IMR-90 (cell line): ENCODE measurements at regions not wholly inside any gene's neighbourhood (a gene's known extent, or its start where the extent isn't known, plus 50 kb on each side); places are given as distances from the start of the nearest gene placed in this dataset.

ENCODE experiments used
- ATAC-seq: fragments of 200-7000 bp; cut with Tn5 transposase; 2 replicates; pipeline ENCODE4 v1.9.1; 2020; ENCODE audit warnings: low read depth, mild to moderate bottlenecking, moderate library complexity
- BruUV-seq: library from RNA; stranded (reverse); fragments of 400-500 nt; replicated peaks from 2 replicates; lab custom pipeline; 2021; lab: Mats Ljungman, UMichigan
- CTCF ChIA-PET: fragments of 300-600 bp; formaldehyde crosslinking; extraction: SDS; loops from one replicate; lab custom pipeline; 2021; ENCODE audit warnings: antibody characterized with exemption; lab: Yijun Ruan, JAX
- POLR2A ChIA-PET: fragments of 300-600 bp; sonication (Branson Sonifier 250); formaldehyde crosslinking; loops from one replicate; lab custom pipeline; 2022; ENCODE audit warnings: antibody characterized with exemption; ENCODE audit not compliant: unreplicated experiment; lab: Charles Lee
- DNase-seq: peaks from one replicate; pipeline ENCODE4 v3.0.0; 2013
- H2AFZ ChIP-seq: replicated peaks from 2 replicates; pipeline ENCODE3; 2013; ENCODE audit warnings: low read length, mild to moderate bottlenecking; ENCODE audit not compliant: poor library complexity
- H2AK5ac ChIP-seq: 2 replicates; pipeline ENCODE4 v1.6.1; 2013; ENCODE audit warnings: low read depth, low read length, inconsistent platforms
- H2AK9ac ChIP-seq: replicated peaks from 2 replicates; pipeline ENCODE3; 2013; ENCODE audit warnings: mild to moderate bottlenecking, low read depth, low read length, moderate library complexity; ENCODE audit not compliant: poor library complexity
- H2BK120ac ChIP-seq: 2 replicates; pipeline ENCODE4 v1.6.1; 2013; ENCODE audit warnings: low read depth, low read length, inconsistent platforms
- H2BK15ac ChIP-seq: 3 replicates; pipeline ENCODE4 v1.6.1; 2013; ENCODE audit warnings: low read depth, low read length, inconsistent platforms
- H2BK20ac ChIP-seq: 2 replicates; pipeline ENCODE4 v1.6.1; 2013; ENCODE audit warnings: low read depth, mild to moderate bottlenecking, inconsistent platforms, low read length, moderate library complexity
- H2BK5ac ChIP-seq: 2 replicates; pipeline ENCODE4 v1.6.1; 2013; ENCODE audit warnings: mild to moderate bottlenecking, low read depth, low read length, inconsistent platforms; ENCODE audit not compliant: poor library complexity, severe bottlenecking
- H3K14ac ChIP-seq: replicated peaks from 2 replicates; pipeline ENCODE4 v1.6.1; 2013; ENCODE audit warnings: low read depth, low read length, inconsistent platforms
- H3K18ac ChIP-seq: 2 replicates; pipeline ENCODE4 v1.6.1; 2013; ENCODE audit warnings: low read depth, low read length, control low read depth
- H3K23ac ChIP-seq: 2 replicates; pipeline ENCODE4 v1.6.1; 2013; ENCODE audit warnings: low read depth, low read length, inconsistent platforms
- H3K27ac ChIP-seq: 2 replicates; pipeline ENCODE4 v1.5.1; 2013; ENCODE audit warnings: mild to moderate bottlenecking, control low read depth, low read length; ENCODE audit not compliant: insufficient read depth
- H3K27me3 ChIP-seq: 2 replicates; pipeline ENCODE4 v1.6.1; 2013; ENCODE audit warnings: low read length; ENCODE audit not compliant: control insufficient read depth, insufficient read depth
- H3K36me3 ChIP-seq: 2 replicates; pipeline ENCODE4 v1.6.1; 2013; ENCODE audit warnings: low read length, mixed read lengths; ENCODE audit not compliant: control insufficient read depth, insufficient read depth
- H3K4ac ChIP-seq: 2 replicates; pipeline ENCODE4 v1.6.1; 2013; ENCODE audit warnings: low read depth, low read length, inconsistent platforms
- H3K4me1 ChIP-seq: 2 replicates; pipeline ENCODE4 v1.6.1; 2013; ENCODE audit warnings: low read length, mixed read lengths; ENCODE audit not compliant: control insufficient read depth, insufficient read depth
- H3K4me2 ChIP-seq: 2 replicates; pipeline ENCODE4 v1.6.1; 2013; ENCODE audit warnings: low read depth, mild to moderate bottlenecking, control low read depth, low read length, moderate library complexity
- H3K4me3 ChIP-seq: 2 replicates; pipeline ENCODE4 v1.5.1; 2013; ENCODE audit warnings: low read depth, mild to moderate bottlenecking, control low read depth, low read length, moderate library complexity; ENCODE audit not compliant: insufficient read depth
- H3K56ac ChIP-seq: 2 replicates; pipeline ENCODE4 v1.6.1; 2013; ENCODE audit warnings: low read length, inconsistent platforms; ENCODE audit not compliant: insufficient read depth; ENCODE audit errors: extremely low read depth
- H3K79me1 ChIP-seq, 2 experiments: 2 replicates each; pipeline ENCODE4 v1.6.1; 2013; ENCODE audit warnings: low read length in 2 of 2, inconsistent platforms in 1 of 2, low read depth in 1 of 2
- H3K9ac ChIP-seq: 2 replicates; pipeline ENCODE4 v1.6.1; 2013; ENCODE audit warnings: low read depth, low read length, control low read depth
- H3K9me1 ChIP-seq: 2 replicates; pipeline ENCODE4 v1.6.1; 2013; ENCODE audit warnings: low read length, inconsistent platforms; ENCODE audit not compliant: insufficient read depth
- H3K9me3 ChIP-seq: 2 replicates; pipeline ENCODE4 v1.6.1; 2013; ENCODE audit warnings: low read length; ENCODE audit not compliant: control insufficient read depth, insufficient read depth
- H4K20me1 ChIP-seq: 2 replicates; pipeline ENCODE4 v1.6.1; 2013; ENCODE audit warnings: low read length, inconsistent platforms; ENCODE audit not compliant: insufficient read depth
- H4K5ac ChIP-seq: 2 replicates; pipeline ENCODE4 v1.6.1; 2013; ENCODE audit warnings: mild to moderate bottlenecking, low read depth, low read length, control low read depth
- H4K8ac ChIP-seq, 2 experiments: 2 replicates each; pipeline ENCODE4 v1.6.1; 2013; ENCODE audit warnings: low read depth in 2 of 2, low read length in 2 of 2, control low read depth in 1 of 2, inconsistent platforms in 1 of 2
- H4K91ac ChIP-seq: 2 replicates; pipeline ENCODE4 v1.6.1; 2013; ENCODE audit warnings: low read depth, low read length, inconsistent platforms; ENCODE audit not compliant: insufficient read depth
- BHLHE40 ChIP-seq: fragments of 150-350 bp; IDR thresholded peaks from 2 replicates; pipeline ENCODE4 v1.6.1; 2016; ENCODE audit warnings: mild to moderate bottlenecking, low read depth, low read length
- CHD1 ChIP-seq: IDR thresholded peaks from 2 replicates; pipeline ENCODE4 v1.6.1; 2012; ENCODE audit warnings: low read depth, low read length, improper control_type of control experiment
- FOS ChIP-seq: fragments of 150-350 bp; IDR thresholded peaks from 2 replicates; pipeline ENCODE4 v1.6.1; 2016; ENCODE audit warnings: low read depth, low read length
- MXI1 ChIP-seq: IDR thresholded peaks from 2 replicates; pipeline ENCODE4 v1.6.1; 2012; ENCODE audit warnings: low read depth, mild to moderate bottlenecking, low read length, moderate library complexity, borderline replicate concordance
- NFE2L2 ChIP-seq: fragments of 150-350 bp; IDR thresholded peaks from 2 replicates; pipeline ENCODE4 v1.6.1; 2016; ENCODE audit warnings: low read depth, mild to moderate bottlenecking, low read length
- POLR2A ChIP-seq: IDR thresholded peaks from 2 replicates; pipeline ENCODE4 v1.6.1; 2012; ENCODE audit warnings: mild to moderate bottlenecking, low read depth, low read length
- RAD21 ChIP-seq: IDR thresholded peaks from 2 replicates; pipeline ENCODE4 v1.6.1; 2012; ENCODE audit warnings: low read length, improper control_type of control experiment
- RFX5 ChIP-seq: IDR thresholded peaks from 2 replicates; pipeline ENCODE4 v1.8.0; 2012; ENCODE audit warnings: low read depth, mild to moderate bottlenecking, low read length, moderate library complexity
- WGBS, 2 experiments: methylation state at CpG; one replicate each; pipeline versions ENCODE4 v1.1.5 to v1.1.7; 2013; ENCODE audit warnings: missing lambda C conversion rate in 2 of 2; ENCODE audit not compliant: insufficient read length in 1 of 2; ENCODE audit errors: extremely low coverage in 2 of 2; 5-methylcytosine and 5-hydroxymethylcytosine counted together
- dilution Hi-C: fragments of 300-500 bp; cut with HindIII; formaldehyde crosslinking; loops from one replicate; pipeline ENCODE4 v1.14.3; 2018; ENCODE audit warnings: low sequenced_read_pairs; ENCODE audit not compliant: unreplicated experiment
- in situ Hi-C: fragments of 300-500 bp; cut with MboI; formaldehyde crosslinking; loops from 3 replicates; pipeline ENCODE4 v1.14.3; 2019; ENCODE audit warnings: low sequenced_read_pairs, inconsistent platforms, mixed read lengths
- intact Hi-C: fragments of 100-400 bp; cut with micrococcal nuclease; formaldehyde crosslinking; loops from 2 replicates; pipeline ENCODE4 v1.10.0; 2022

- no peak overlapping the region for H3K4me3 ChIP-seq
- H3K79me1 ChIP-seq = no peaks in the 10 kb centered on the region
- no peak overlapping the region for H3K18ac ChIP-seq
- H4K91ac ChIP-seq = no peak overlapping the region
- no peaks in the 10 kb centered on the region for H3K9me1 ChIP-seq
- no peak overlapping the region for H3K23ac ChIP-seq
- dilution Hi-C loops = no loop called here
- TF ChIP-seq FOS (no peak), BHLHE40 (no peak), NFE2L2 (no peak), CHD1 (no peak), RFX5 (no peak), MXI1 (no peak), RAD21 (no peak), POLR2A (no peak)
- DNase-seq (no peak), ATAC-seq (no peak)
- H2AK5ac ChIP-seq = no peak overlapping the region
- no peak overlapping the region for H2BK5ac ChIP-seq
- H4K8ac ChIP-seq = no peak overlapping the region
- H2BK20ac ChIP-seq = no peak overlapping the region
- H4K5ac ChIP-seq = no peak overlapping the region
- no peak overlapping the region for H2BK120ac ChIP-seq
- no peaks in the 10 kb centered on the region for H3K27me3 ChIP-seq
- no peaks in the 10 kb centered on the region for H3K4me1 ChIP-seq
- in situ Hi-C loops = no loop called here
- POLR2A ChIA-PET = no interaction called here
- no peak overlapping the region for H3K4ac ChIP-seq
- H2AK9ac ChIP-seq = no peak overlapping the region
- H3K27ac ChIP-seq = no peak overlapping the region
- no peaks in the 10 kb centered on the region for H3K36me3 ChIP-seq
- H3K4me2 ChIP-seq = no peak overlapping the region
- H4K20me1 ChIP-seq = no peaks in the 10 kb centered on the region
- WGBS, 2 experiments = no CpG with 5 or more reads among the region's 2 CpGs
- no peaks in the 10 kb centered on the region for H3K9me3 ChIP-seq
- intact Hi-C loops = no loop called here
- H3K56ac ChIP-seq = no peak overlapping the region
- H3K9ac ChIP-seq = no peak overlapping the region
- no peak overlapping the region for H2AFZ ChIP-seq
- BruUV-seq = no TSS peak
- CTCF ChIA-PET = no interaction called here
- no peak overlapping the region for H2BK15ac ChIP-seq
- H3K14ac ChIP-seq = no peak overlapping the region
These were observed 216.4 kb downstream of the MATN1 start for GRCh38 chr1:30507016-30507312.
